Activated CD8-positive, alpha-beta T cell treated with anti-CD3 and anti-CD28 coated beads for 36 hours (primary cell): ENCODE measurements at regions not wholly inside any gene's neighbourhood (a gene's known extent, or its start where the extent isn't known, plus 50 kb on each side); places are given as distances from the start of the nearest gene placed in this dataset.

Source experiments
- ATAC-seq: fragments of 200-7000 bp; cut with Tn5 transposase; one replicate; pipeline ENCODE4 v1.10.0; 2021; ENCODE audit warnings: mild to moderate bottlenecking, moderate library complexity
- CTCF ChIA-PET: fragments of 350-600 bp; sonication (Branson Sonifier 250); formaldehyde crosslinking; loops from one replicate; lab custom pipeline; 2021; ENCODE audit warnings: antibody characterized with exemption; lab: Charles Lee
- POLR2A ChIA-PET: fragments of 350-600 bp; sonication (Branson Sonifier 250); formaldehyde crosslinking; loops from one replicate; lab custom pipeline; 2021; ENCODE audit warnings: antibody characterized with exemption; lab: Charles Lee
- DNase-seq: peaks from one replicate; pipeline ENCODE4 v3.0.0-alpha.2; 2020
- H3K27ac Mint-ChIP-seq: one replicate; pipeline ENCODE4 v1.8.0; 2021; ENCODE audit warnings: mild to moderate bottlenecking, mixed read lengths
- H3K27me3 Mint-ChIP-seq: one replicate; pipeline ENCODE4 v1.8.0; 2021; ENCODE audit warnings: mixed read lengths
- H3K36me3 Mint-ChIP-seq: one replicate; pipeline ENCODE4 v1.8.0; 2021; ENCODE audit warnings: low read depth, mixed read lengths
- H3K4me1 Mint-ChIP-seq: one replicate; pipeline ENCODE4 v1.8.0; 2021; ENCODE audit warnings: low read depth, mixed read lengths
- H3K4me3 Mint-ChIP-seq: one replicate; pipeline ENCODE4 v1.8.0; 2021; ENCODE audit warnings: mild to moderate bottlenecking, moderate library complexity, mixed read lengths
- H3K9me3 Mint-ChIP-seq: one replicate; pipeline ENCODE4 v1.8.0; 2021; ENCODE audit warnings: mixed read lengths
- intact Hi-C: fragments of 100-400 bp; cut with micrococcal nuclease; formaldehyde crosslinking; loops from one replicate; pipeline ENCODE4 v1.10.0; 2022
- TF ChIP-seq, protein P1 (sequence below): fragments of 200-600 bp; IDR thresholded peaks from one replicate; pipeline ENCODE4 v1.8.0; 2022; ENCODE audit warnings: antibody characterized with exemption, mild to moderate bottlenecking

GRCh38 chr13:109862627-109863026 lies 76.2 kb upstream of the IRS2 start:
- CTCF ChIA-PET, result no interaction called here
- H3K27me3 Mint-ChIP-seq, result peaks cover 33% of the 10 kb centered on the region
- no peak overlapping the region for H3K4me3 Mint-ChIP-seq
- TF ChIP-seq, protein P1, sequence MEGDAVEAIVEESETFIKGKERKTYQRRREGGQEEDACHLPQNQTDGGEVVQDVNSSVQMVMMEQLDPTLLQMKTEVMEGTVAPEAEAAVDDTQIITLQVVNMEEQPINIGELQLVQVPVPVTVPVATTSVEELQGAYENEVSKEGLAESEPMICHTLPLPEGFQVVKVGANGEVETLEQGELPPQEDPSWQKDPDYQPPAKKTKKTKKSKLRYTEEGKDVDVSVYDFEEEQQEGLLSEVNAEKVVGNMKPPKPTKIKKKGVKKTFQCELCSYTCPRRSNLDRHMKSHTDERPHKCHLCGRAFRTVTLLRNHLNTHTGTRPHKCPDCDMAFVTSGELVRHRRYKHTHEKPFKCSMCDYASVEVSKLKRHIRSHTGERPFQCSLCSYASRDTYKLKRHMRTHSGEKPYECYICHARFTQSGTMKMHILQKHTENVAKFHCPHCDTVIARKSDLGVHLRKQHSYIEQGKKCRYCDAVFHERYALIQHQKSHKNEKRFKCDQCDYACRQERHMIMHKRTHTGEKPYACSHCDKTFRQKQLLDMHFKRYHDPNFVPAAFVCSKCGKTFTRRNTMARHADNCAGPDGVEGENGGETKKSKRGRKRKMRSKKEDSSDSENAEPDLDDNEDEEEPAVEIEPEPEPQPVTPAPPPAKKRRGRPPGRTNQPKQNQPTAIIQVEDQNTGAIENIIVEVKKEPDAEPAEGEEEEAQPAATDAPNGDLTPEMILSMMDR, result no peak
- no peaks in the 10 kb centered on the region for H3K4me1 Mint-ChIP-seq
- POLR2A ChIA-PET, result interaction anchor here (0.7 kb wide), 1 partner anchor 776 kb away, joined by 3 read pairs; no protein-coding TSS in a partner anchor
- DNase-seq (no peak), ATAC-seq (no peak)
- H3K36me3 Mint-ChIP-seq, result no peaks in the 10 kb centered on the region
- no peaks in the 10 kb centered on the region for H3K9me3 Mint-ChIP-seq
- intact Hi-C loops, result no loop called here
- H3K27ac Mint-ChIP-seq, result no peak overlapping the region

DNA sequence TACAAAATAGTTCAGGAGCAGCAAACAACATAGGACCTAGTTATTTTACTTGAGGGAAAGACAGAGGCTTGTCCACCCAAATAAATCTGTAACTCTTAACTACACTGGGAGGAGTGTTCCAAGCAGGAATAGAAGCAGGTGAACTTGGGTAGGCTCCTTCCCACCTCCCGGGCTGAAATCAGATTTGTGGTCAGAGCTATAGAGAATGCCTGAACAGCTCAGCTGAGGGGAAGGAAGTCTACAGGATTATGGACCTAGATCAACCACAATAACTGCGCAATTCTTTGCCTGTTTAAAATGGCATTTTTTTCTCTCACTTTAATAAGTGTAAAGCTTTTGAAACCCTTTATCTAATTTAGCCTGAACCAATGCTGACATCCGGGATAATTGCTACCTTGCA lies 73.5 kb upstream of the IRS2 start:
- H3K4me1 Mint-ChIP-seq, result no peaks in the 10 kb centered on the region
- H3K27ac Mint-ChIP-seq, result no peak overlapping the region
- TF ChIP-seq, protein P1, result no peak
- peaks cover 37% of the 10 kb centered on the region for H3K27me3 Mint-ChIP-seq
- intact Hi-C loops, result no loop called here
- ATAC-seq, result no peak
- no peak for DNase-seq
- POLR2A ChIA-PET, result no interaction called here
- H3K4me3 Mint-ChIP-seq, result no peak overlapping the region
- no peaks in the 10 kb centered on the region for H3K9me3 Mint-ChIP-seq
- no peaks in the 10 kb centered on the region for H3K36me3 Mint-ChIP-seq
- CTCF ChIA-PET, result no interaction called here

DNA sequence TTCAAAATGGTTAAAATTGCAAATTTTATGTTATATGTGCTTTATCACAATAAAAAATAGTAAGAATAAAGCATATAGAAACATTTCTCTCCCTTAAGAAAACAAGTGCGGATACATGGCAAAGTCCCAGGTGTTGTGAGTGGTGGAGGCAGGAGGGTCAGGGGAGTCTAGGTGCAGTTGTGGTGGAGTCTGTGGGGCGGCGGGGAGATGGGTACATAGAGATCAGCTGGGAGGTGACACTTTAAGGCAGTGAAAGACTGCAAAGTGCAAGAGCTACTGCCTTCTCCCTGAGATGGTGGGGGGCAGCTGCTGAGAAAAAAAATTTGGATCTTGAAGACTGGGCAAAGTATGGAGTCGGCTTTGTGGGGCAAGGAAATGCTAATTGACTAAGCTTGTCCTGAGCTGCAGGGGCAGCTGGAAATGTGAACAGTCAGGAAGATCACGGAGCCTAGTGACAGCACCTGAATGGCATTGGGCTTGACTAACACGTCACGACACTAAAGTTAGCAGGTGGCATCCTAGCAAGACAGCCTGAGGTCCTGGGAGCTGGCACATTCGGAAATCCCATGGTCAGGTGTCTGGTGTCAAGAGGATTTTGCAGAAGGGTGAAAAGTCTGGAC lies 72.9 kb upstream of the IRS2 start:
- ChIA-PET CTCF (no interaction called here), POLR2A (no interaction called here)
- TF ChIP-seq, protein P1, result no peak
- Mint-ChIP-seq H3K27ac (no peak overlapping the region), H3K4me3 (no peak overlapping the region), H3K27me3 (peaks cover 43% of the 10 kb centered on the region), H3K36me3 (no peaks in the 10 kb centered on the region), H3K4me1 (no peaks in the 10 kb centered on the region), H3K9me3 (no peaks in the 10 kb centered on the region)
- DNase-seq (no peak), ATAC-seq (no peak)
- intact Hi-C loops, result no loop called here

DNA sequence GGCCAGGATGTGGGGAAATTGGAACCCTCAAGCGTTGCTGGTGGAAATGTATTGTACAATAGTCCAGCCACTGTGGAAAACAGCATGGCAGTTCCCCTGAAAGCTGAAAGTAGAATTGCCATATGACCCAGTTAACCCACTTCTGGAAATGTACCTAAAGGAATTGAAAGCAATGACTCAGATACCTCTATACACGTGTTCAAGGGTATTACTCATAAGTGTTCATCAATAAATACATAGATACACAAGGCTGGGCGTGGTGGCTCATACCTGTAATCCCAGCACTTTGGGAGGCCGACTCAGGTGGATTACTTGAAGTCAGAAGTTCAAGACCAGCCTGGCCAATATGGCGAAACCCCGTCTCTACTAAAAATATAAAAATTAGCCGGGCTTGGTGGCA lies 71.9 kb upstream of the IRS2 start:
- TF ChIP-seq, protein P1, result no peak
- ATAC-seq (peak; percentile 30), DNase-seq (no peak)
- intact Hi-C loops, result no loop called here
- Mint-ChIP-seq H3K9me3 (no peaks in the 10 kb centered on the region), H3K4me1 (no peaks in the 10 kb centered on the region), H3K27me3 (peaks cover 44% of the 10 kb centered on the region), H3K4me3 (no peak overlapping the region), H3K36me3 (no peaks in the 10 kb centered on the region), H3K27ac (no peak overlapping the region)
- ChIA-PET CTCF (no interaction called here), POLR2A (no interaction called here)

GRCh38 chr13:109857803-109858202 lies 71.4 kb upstream of the IRS2 start:
- peaks cover 43% of the 10 kb centered on the region for H3K27me3 Mint-ChIP-seq
- H3K27ac Mint-ChIP-seq, result no peak overlapping the region
- H3K4me3 Mint-ChIP-seq, result no peak overlapping the region
- POLR2A ChIA-PET, result no interaction called here
- CTCF ChIA-PET, result no interaction called here
- no peaks in the 10 kb centered on the region for H3K9me3 Mint-ChIP-seq
- TF ChIP-seq, protein P1, result no peak
- intact Hi-C loops, result no loop called here
- no peaks in the 10 kb centered on the region for H3K4me1 Mint-ChIP-seq
- no peak for ATAC-seq
- H3K36me3 Mint-ChIP-seq, result no peaks in the 10 kb centered on the region
- no peak for DNase-seq
